Kidney epithelial cell (primary cell): ENCODE measurements at regions not wholly inside any gene's neighbourhood (a gene's known extent, or its start where the extent isn't known, plus 50 kb on each side); places are given as distances from the start of the nearest gene placed in this dataset.
"Not testable (repeated sequence)": the region's sequence is repeated elsewhere in the genome, so short reads cannot be mapped to it uniquely, and the experiment has no call there.

Source experiments
- DNase-seq: peaks from one replicate; pipeline ENCODE4 v3.0.0-alpha.2; 2010; ENCODE audit warnings: low read depth
- H3K27me3 ChIP-seq: 2 replicates; pipeline ENCODE4 v1.6.0; 2011; ENCODE audit warnings: low read length; ENCODE audit not compliant: control insufficient read depth, insufficient read depth
- H3K36me3 ChIP-seq: 2 replicates; pipeline ENCODE4 v1.5.1; 2011; ENCODE audit warnings: low read length; ENCODE audit not compliant: control insufficient read depth, insufficient read depth
- H3K4me3 ChIP-seq: 2 replicates; pipeline ENCODE4 v1.5.1; 2011; ENCODE audit warnings: low read depth, mild to moderate bottlenecking, control low read depth, low read length
- CTCF ChIP-seq: IDR thresholded peaks from 2 replicates; pipeline ENCODE4 v1.5.1; 2011; ENCODE audit warnings: mild to moderate bottlenecking, moderate library complexity, low read length, control low read depth, inconsistent platforms; ENCODE audit not compliant: insufficient read depth, poor library complexity, severe bottlenecking

- no peak for TF ChIP-seq CTCF
- Histone ChIP-seq H3K36me3 (no peaks in the 10 kb centered on the region), H3K27me3 (peaks cover 17% of the 10 kb centered on the region), H3K4me3 (no peak overlapping the region)
- no peak for DNase-seq
Observed at GRCh38 chr1:181180407-181181031, 92.0 kb downstream of the IER5 start.

GRCh38 chr1:181181792-181182585 lies 93.5 kb downstream of the IER5 start:
- no peaks in the 10 kb centered on the region for H3K36me3 ChIP-seq
- no peak for TF ChIP-seq CTCF
- H3K27me3 ChIP-seq, result peaks cover 19% of the 10 kb centered on the region
- no peak overlapping the region for H3K4me3 ChIP-seq
- no peak for DNase-seq

GRCh38 chr1:181184621-181185020 lies 96.1 kb downstream of the IER5 start:
- Histone ChIP-seq H3K36me3 (no peaks in the 10 kb centered on the region), H3K4me3 (no peak overlapping the region), H3K27me3 (peaks cover 18% of the 10 kb centered on the region)
- no peak for DNase-seq
- TF ChIP-seq CTCF, result no peak

GRCh38 chr1:181185461-181185860 lies 97.0 kb downstream of the IER5 start:
- Histone ChIP-seq H3K27me3 (peaks cover 16% of the 10 kb centered on the region), H3K4me3 (no peak overlapping the region), H3K36me3 (no peaks in the 10 kb centered on the region)
- DNase-seq, result no peak
- no peak for TF ChIP-seq CTCF

- not testable (repeated sequence) for H3K4me3 ChIP-seq, H3K36me3 ChIP-seq, DNase-seq
- H3K27me3 ChIP-seq, result peaks cover 14% of the 10 kb centered on the region
Observed at GRCh38 chr1:181186133-181186532, 97.6 kb downstream of the IER5 start.

GRCh38 chr1:181187337-181188126 lies 99.0 kb downstream of the IER5 start:
- Histone ChIP-seq H3K36me3 (no peaks in the 10 kb centered on the region), H3K4me3 (no peak overlapping the region), H3K27me3 (peaks cover 11% of the 10 kb centered on the region)
- TF ChIP-seq CTCF, result no peak
- no peak for DNase-seq
